SK-N-SH treated with all-trans-retinoic acid at 6 μM for 48 hours (cell line): ENCODE measurements at regions not wholly inside any gene's neighbourhood (a gene's known extent, or its start where the extent isn't known, plus 50 kb on each side); places are given as distances from the start of the nearest gene placed in this dataset.

Experiments used
- ATAC-seq: fragments of 200-7000 bp; cut with Tn5 transposase; 3 replicates; pipeline ENCODE4 v1.9.1; 2020; ENCODE audit warnings: mild to moderate bottlenecking, moderate library complexity
- ARNTL ChIP-seq: fragments of 450-650 bp; formaldehyde crosslinking; IDR thresholded peaks from 2 replicates; pipeline ENCODE4 v1.5.0; 2020; ENCODE audit warnings: low read depth, mild to moderate bottlenecking, moderate library complexity, borderline replicate concordance
- BACH2 ChIP-seq: fragments of 250-450 bp; sonication (Bioruptor Pico); IDR thresholded peaks from 2 replicates; pipeline ENCODE4 v1.9.0; 2021; ENCODE audit warnings: mild to moderate bottlenecking, borderline replicate concordance
- CREB5 ChIP-seq: fragments of 250-450 bp; sonication (Bioruptor Pico); IDR thresholded peaks from 2 replicates; pipeline ENCODE4 v1.5.1; 2020; ENCODE audit warnings: low read depth, mild to moderate bottlenecking, moderate library complexity
- CSDC2 ChIP-seq: fragments of 250-450 bp; sonication (Bioruptor Pico); IDR thresholded peaks from 2 replicates; pipeline ENCODE4 v1.5.0; 2020; ENCODE audit warnings: mild to moderate bottlenecking, moderate library complexity
- ESRRG ChIP-seq: fragments of 250-450 bp; sonication (Bioruptor Pico); IDR thresholded peaks from 2 replicates; pipeline ENCODE4 v1.6.1; 2021; ENCODE audit warnings: mild to moderate bottlenecking
- GLIS3 ChIP-seq: fragments of 250-450 bp; sonication (Bioruptor Pico); IDR thresholded peaks from 2 replicates; pipeline ENCODE4 v1.5.0; 2020; ENCODE audit warnings: mild to moderate bottlenecking, moderate library complexity
- ISL1 ChIP-seq: fragments of 250-450 bp; sonication (Bioruptor Pico); IDR thresholded peaks from 2 replicates; pipeline ENCODE4 v2.1.2; 2022; ENCODE audit warnings: mild to moderate bottlenecking, moderate library complexity
- OSR1 ChIP-seq: fragments of 250-450 bp; sonication (Bioruptor Pico); IDR thresholded peaks from 2 replicates; pipeline ENCODE4 v1.8.0; 2022; ENCODE audit warnings: moderate library complexity, mild to moderate bottlenecking, inconsistent platforms
- SNAI2 ChIP-seq: fragments of 250-450 bp; sonication (Bioruptor Pico); IDR thresholded peaks from 2 replicates; pipeline ENCODE4 v1.5.0; 2020; ENCODE audit warnings: mild to moderate bottlenecking, moderate library complexity
- TCF4 ChIP-seq: fragments of 250-450 bp; sonication (Bioruptor Pico); IDR thresholded peaks from 2 replicates; pipeline ENCODE4 v1.8.0; 2021; ENCODE audit warnings: mild to moderate bottlenecking, moderate library complexity, borderline replicate concordance
- TOX ChIP-seq: fragments of 250-450 bp; sonication (Bioruptor Pico); IDR thresholded peaks from 2 replicates; pipeline ENCODE4 v1.8.0; 2021; ENCODE audit warnings: mild to moderate bottlenecking, moderate library complexity, borderline replicate concordance
- TSHZ2 ChIP-seq: fragments of 250-450 bp; sonication (Bioruptor Pico); IDR thresholded peaks from 2 replicates; pipeline ENCODE4 v1.5.0; 2020; ENCODE audit warnings: mild to moderate bottlenecking, moderate library complexity
- ZC3H10 ChIP-seq: fragments of 250-450 bp; sonication (Bioruptor Pico); IDR thresholded peaks from 2 replicates; pipeline ENCODE4 v1.5.1; 2021; ENCODE audit warnings: mild to moderate bottlenecking, moderate library complexity
- ZFP3 ChIP-seq: fragments of 250-450 bp; sonication (Bioruptor Pico); IDR thresholded peaks from 2 replicates; pipeline ENCODE4 v1.5.0; 2020; ENCODE audit warnings: mild to moderate bottlenecking, moderate library complexity
- ZFP30 ChIP-seq: fragments of 450-650 bp; formaldehyde crosslinking; IDR thresholded peaks from 2 replicates; pipeline ENCODE4 v1.5.0; 2022; ENCODE audit warnings: mild to moderate bottlenecking, moderate library complexity
- ZNF565 ChIP-seq: fragments of 450-650 bp; formaldehyde crosslinking; conservative IDR thresholded peaks from 2 replicates; pipeline ENCODE4 v1.5.0; 2020; ENCODE audit warnings: low read depth, mild to moderate bottlenecking, moderate library complexity
- ZNF70 ChIP-seq: fragments of 450-650 bp; formaldehyde crosslinking; IDR thresholded peaks from 2 replicates; pipeline ENCODE4 v1.5.0; 2020; ENCODE audit warnings: mild to moderate bottlenecking, moderate library complexity
- ZNF8 ChIP-seq: fragments of 450-650 bp; formaldehyde crosslinking; IDR thresholded peaks from 2 replicates; pipeline ENCODE4 v1.5.0; 2020; ENCODE audit warnings: mild to moderate bottlenecking, moderate library complexity

GRCh38 chr2:66814916-66815315, 380.0 kb downstream of the MEIS1 start (continued):
- no peak for TF ChIP-seq CREB5 (CRISPR knock-in tag)
- TF ChIP-seq ZNF70 (CRISPR knock-in tag) = no peak
- no peak for TF ChIP-seq GLIS3
- no peak for TF ChIP-seq ZFP3 (CRISPR knock-in tag)

- no peak for TF ChIP-seq TCF4
- TF ChIP-seq TOX (CRISPR knock-in tag) = no peak
- TF ChIP-seq SNAI2 = no peak
- TF ChIP-seq TSHZ2 (CRISPR knock-in tag) = no peak
- TF ChIP-seq ZFP3 (CRISPR knock-in tag) = no peak
- no peak for TF ChIP-seq ZFP30
- TF ChIP-seq CREB5 (CRISPR knock-in tag) = no peak
- no peak for TF ChIP-seq GLIS3
- no peak for TF ChIP-seq ZNF565
- TF ChIP-seq ZC3H10 (CRISPR knock-in tag) = no peak
- TF ChIP-seq OSR1 = no peak
- TF ChIP-seq ZNF70 (CRISPR knock-in tag) = no peak
- TF ChIP-seq ESRRG (CRISPR knock-in tag) = no peak
- no peak for TF ChIP-seq BACH2
- TF ChIP-seq ZNF8 (CRISPR knock-in tag) = no peak
- no peak for TF ChIP-seq ISL1
- ATAC-seq = no peak
Measured at GRCh38 chr2:66815886-66816285, 381.0 kb downstream of the MEIS1 start.

GRCh38 chr2:66821168-66821567, 386.2 kb downstream of the MEIS1 start:
- no peak for ATAC-seq

More at GRCh38 chr2:66821168-66821567, 386.2 kb downstream of the MEIS1 start:
- TF ChIP-seq CREB5 (CRISPR knock-in tag) (no peak), TSHZ2 (CRISPR knock-in tag) (no peak), CSDC2 (CRISPR knock-in tag) (no peak), BACH2 (no peak), ZNF8 (CRISPR knock-in tag) (no peak), ARNTL (CRISPR knock-in tag) (no peak), OSR1 (no peak)
